ENCODE measurements at regions not wholly inside any gene's neighbourhood (a gene's known extent, or its start where the extent isn't known, plus 50 kb on each side); places are given as distances from the start of the nearest gene placed in this dataset.

GRCh38 chr11:15609445-15609844 is 494.7 kb downstream of the INSC start:
- TF ChIP-seq POLR2A (IDR thresholded peaks at IDR 0.05; ENCODE audit: low read length) (no peak), GATA1 (IDR thresholded peaks at IDR 0.05; ENCODE audit: low read depth, low read length) (no peak)

All from erythroblast (primary cell).